ENCODE measurements at regions not wholly inside any gene's neighbourhood (a gene's known extent, or its start where the extent isn't known, plus 50 kb on each side); places are given as distances from the start of the nearest gene placed in this dataset.

DNA sequence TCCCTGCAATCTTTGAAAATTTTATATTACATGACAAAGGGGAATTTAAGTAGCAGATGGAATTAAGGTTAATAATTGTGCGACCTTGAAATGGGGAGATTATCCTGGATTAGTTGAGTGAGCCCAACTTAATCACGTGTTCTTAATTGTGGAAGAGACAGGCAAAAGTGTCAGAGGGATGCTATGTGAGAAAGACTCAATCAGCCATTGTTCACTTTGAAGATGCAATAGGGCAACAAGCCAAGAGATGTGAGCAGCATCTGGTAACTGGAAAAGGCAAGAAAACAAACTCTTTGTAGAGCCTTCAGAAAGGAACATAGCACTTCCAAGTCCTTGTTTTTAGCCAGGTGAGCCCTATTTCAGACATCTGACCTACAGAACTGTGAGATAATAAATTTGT lies 247.7 kb downstream of the SLITRK1 start:
- H3K79me1 ChIP-seq (ENCODE audit: low read depth, low read length), result no peaks in the 10 kb centered on the region
- H2BK12ac ChIP-seq (ENCODE audit: low read length), result no peak overlapping the region
- no peak overlapping the region for H3K4me2 ChIP-seq (ENCODE audit: insufficient read depth, low read length, poor library complexity, severe bottlenecking)
- H3K14ac ChIP-seq (ENCODE audit: low read length), result no peak overlapping the region
- H3K9ac ChIP-seq (ENCODE audit: low read depth, low read length, poor library complexity), result no peak overlapping the region
- H3K4me1 ChIP-seq (ENCODE audit: control insufficient read depth in 2 of 2, insufficient read depth in 1 of 2, low read depth in 1 of 2, low read length in 2 of 2), result no peaks in the 10 kb centered on the region
- WGBS, 2 donors (ENCODE audit: extremely low coverage in 2 of 2, insufficient read length in 2 of 2, insufficient replicate concordance in 1 of 2), result no CpG with 5 or more reads among the region's 2 CpGs
- no peak overlapping the region for H3K4ac ChIP-seq (ENCODE audit: low read length)
- H3K27me3 ChIP-seq (ENCODE audit: control insufficient read depth in 3 of 3, insufficient read depth in 3 of 3, low read depth in 1 of 3, low read length in 3 of 3), result no peaks in the 10 kb centered on the region
- no peaks in the 10 kb centered on the region for H3K36me3 ChIP-seq (replicated peaks in 1 of 2; ENCODE audit: control insufficient read depth in 2 of 2, insufficient read depth in 2 of 2, low read length in 2 of 2)
- H3K18ac ChIP-seq (ENCODE audit: low read length), result no peak overlapping the region
- H2AK5ac ChIP-seq (ENCODE audit: low read depth, low read length), result no peak overlapping the region
- H3K23ac ChIP-seq (ENCODE audit: low read depth, low read length, poor library complexity), result no peak overlapping the region
- no peak overlapping the region for H2BK120ac ChIP-seq (ENCODE audit: low read depth, low read length)
- DNase-seq (ENCODE audit: low spot score), result no peak
- H3K9me3 ChIP-seq (replicated peaks in 1 of 2; ENCODE audit: control insufficient read depth in 2 of 2, insufficient read depth in 1 of 2, low read depth in 1 of 2, low read length in 2 of 2), result no peaks in the 10 kb centered on the region
- H2AFZ ChIP-seq (ENCODE audit: low read length), result no peak overlapping the region
- H4K8ac ChIP-seq (ENCODE audit: low read depth, low read length), result no peak overlapping the region
- H4K91ac ChIP-seq (ENCODE audit: low read depth, low read length, poor library complexity), result no peak overlapping the region
- no peak overlapping the region for H3K27ac ChIP-seq (replicated peaks; ENCODE audit: low read length)
- H3K4me3 ChIP-seq (ENCODE audit: low read length in 2 of 2), result no peak overlapping the region
- no peak overlapping the region for H2BK5ac ChIP-seq (ENCODE audit: low read length)
- H2BK15ac ChIP-seq (ENCODE audit: low read length), result no peak overlapping the region

DNA sequence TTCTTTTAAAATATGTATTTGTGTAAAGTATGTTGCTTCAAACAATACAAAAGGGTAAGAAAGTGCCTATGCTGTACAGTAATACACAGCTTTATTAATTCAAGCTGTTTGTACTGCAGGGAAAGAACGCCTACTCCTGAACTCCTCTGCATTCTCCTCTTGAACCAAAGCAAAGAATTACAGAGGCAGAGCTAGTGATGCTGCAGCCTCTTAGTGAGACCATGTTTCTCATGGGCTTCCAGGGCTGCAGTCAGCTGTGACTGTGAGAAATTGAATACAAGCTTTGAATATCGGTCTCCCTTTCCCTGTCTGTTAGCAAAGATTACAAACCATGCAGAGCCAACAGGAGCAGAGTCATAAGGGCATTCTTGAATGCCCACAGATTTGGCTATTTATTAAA lies 248.5 kb downstream of the SLITRK1 start:
- Histone ChIP-seq H2AFZ (ENCODE audit: low read length) (no peak overlapping the region), H3K4ac (ENCODE audit: low read length) (no peak overlapping the region), H3K27me3 (ENCODE audit: control insufficient read depth in 3 of 3, insufficient read depth in 3 of 3, low read depth in 1 of 3, low read length in 3 of 3) (no peaks in the 10 kb centered on the region), H2BK5ac (ENCODE audit: low read length) (no peak overlapping the region), H3K4me3 (ENCODE audit: low read length in 2 of 2) (no peak overlapping the region), H3K4me1 (ENCODE audit: control insufficient read depth in 2 of 2, insufficient read depth in 1 of 2, low read depth in 1 of 2, low read length in 2 of 2) (no peaks in the 10 kb centered on the region), H3K27ac (replicated peaks; ENCODE audit: low read length) (no peak overlapping the region), H4K91ac (ENCODE audit: low read depth, low read length, poor library complexity) (no peak overlapping the region), H4K8ac (ENCODE audit: low read depth, low read length) (no peak overlapping the region), H2BK15ac (ENCODE audit: low read length) (no peak overlapping the region), H3K36me3 (replicated peaks in 1 of 2; ENCODE audit: control insufficient read depth in 2 of 2, insufficient read depth in 2 of 2, low read length in 2 of 2) (no peaks in the 10 kb centered on the region), H2AK5ac (ENCODE audit: low read depth, low read length) (no peak overlapping the region), H3K79me1 (ENCODE audit: low read depth, low read length) (no peaks in the 10 kb centered on the region), H3K9me3 (replicated peaks in 1 of 2; ENCODE audit: control insufficient read depth in 2 of 2, insufficient read depth in 1 of 2, low read depth in 1 of 2, low read length in 2 of 2) (no peaks in the 10 kb centered on the region), H3K9ac (ENCODE audit: low read depth, low read length, poor library complexity) (no peak overlapping the region), H3K14ac (ENCODE audit: low read length) (no peak overlapping the region), H3K18ac (ENCODE audit: low read length) (no peak overlapping the region), H2BK12ac (ENCODE audit: low read length) (no peak overlapping the region), H2BK120ac (ENCODE audit: low read depth, low read length) (no peak overlapping the region), H3K23ac (ENCODE audit: low read depth, low read length, poor library complexity) (no peak overlapping the region), H3K4me2 (ENCODE audit: insufficient read depth, low read length, poor library complexity, severe bottlenecking) (no peak overlapping the region)
- no peak for DNase-seq (ENCODE audit: low spot score)
- no CpG with 5 or more reads among the region's 2 CpGs for WGBS, 2 donors (ENCODE audit: extremely low coverage in 2 of 2, insufficient read length in 2 of 2, insufficient replicate concordance in 1 of 2)

DNA sequence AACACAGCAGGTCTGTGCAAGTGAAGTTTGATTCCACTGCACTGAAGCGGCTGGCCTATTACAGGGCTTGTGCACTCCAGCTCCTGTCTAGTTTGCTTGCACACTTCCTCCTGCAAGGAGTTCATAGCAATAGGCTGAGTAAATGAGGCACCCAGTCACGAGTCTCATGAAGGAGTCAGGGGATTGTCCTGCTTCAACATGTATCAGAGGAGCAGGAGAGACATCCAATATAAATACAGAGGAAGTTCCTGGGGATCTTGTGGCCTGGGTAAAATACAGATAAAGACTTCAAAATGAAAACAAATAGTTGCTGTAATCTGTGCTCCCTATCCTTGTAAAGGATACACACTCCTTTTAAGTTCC lies 259.9 kb downstream of the SLITRK1 start:
- Histone ChIP-seq H3K27ac (replicated peaks; ENCODE audit: low read length) (no peak overlapping the region), H3K4me2 (ENCODE audit: insufficient read depth, low read length, poor library complexity, severe bottlenecking) (no peak overlapping the region), H3K27me3 (ENCODE audit: control insufficient read depth in 3 of 3, insufficient read depth in 3 of 3, low read depth in 1 of 3, low read length in 3 of 3) (no peaks in the 10 kb centered on the region), H3K9ac (ENCODE audit: low read depth, low read length, poor library complexity) (no peak overlapping the region), H3K18ac (ENCODE audit: low read length) (peak overlapping the region; percentile 44), H2BK120ac (ENCODE audit: low read depth, low read length) (no peak overlapping the region), H2BK15ac (ENCODE audit: low read length) (no peak overlapping the region), H2AFZ (ENCODE audit: low read length) (no peak overlapping the region), H2BK5ac (ENCODE audit: low read length) (no peak overlapping the region), H3K23ac (ENCODE audit: low read depth, low read length, poor library complexity) (peak overlapping the region; percentile 32), H3K4me3 (ENCODE audit: low read length in 2 of 2) (peak overlapping the region in 1 of 2 donors; percentile 56), H3K4me1 (ENCODE audit: control insufficient read depth in 2 of 2, insufficient read depth in 1 of 2, low read depth in 1 of 2, low read length in 2 of 2) (no peaks in the 10 kb centered on the region), H2AK5ac (ENCODE audit: low read depth, low read length) (no peak overlapping the region), H3K4ac (ENCODE audit: low read length) (no peak overlapping the region), H3K79me1 (ENCODE audit: low read depth, low read length) (no peaks in the 10 kb centered on the region), H4K8ac (ENCODE audit: low read depth, low read length) (no peak overlapping the region), H3K36me3 (replicated peaks in 1 of 2; ENCODE audit: control insufficient read depth in 2 of 2, insufficient read depth in 2 of 2, low read length in 2 of 2) (no peaks in the 10 kb centered on the region), H3K9me3 (replicated peaks in 1 of 2; ENCODE audit: control insufficient read depth in 2 of 2, insufficient read depth in 1 of 2, low read depth in 1 of 2, low read length in 2 of 2) (no peaks in the 10 kb centered on the region), H4K91ac (ENCODE audit: low read depth, low read length, poor library complexity) (no peak overlapping the region), H2BK12ac (ENCODE audit: low read length) (no peak overlapping the region), H3K14ac (ENCODE audit: low read length) (no peak overlapping the region)
- WGBS, 2 donors (ENCODE audit: extremely low coverage in 2 of 2, insufficient read length in 2 of 2, insufficient replicate concordance in 1 of 2), result no CpG with 5 or more reads among the region's 2 CpGs
- no peak for DNase-seq (ENCODE audit: low spot score)

DNA sequence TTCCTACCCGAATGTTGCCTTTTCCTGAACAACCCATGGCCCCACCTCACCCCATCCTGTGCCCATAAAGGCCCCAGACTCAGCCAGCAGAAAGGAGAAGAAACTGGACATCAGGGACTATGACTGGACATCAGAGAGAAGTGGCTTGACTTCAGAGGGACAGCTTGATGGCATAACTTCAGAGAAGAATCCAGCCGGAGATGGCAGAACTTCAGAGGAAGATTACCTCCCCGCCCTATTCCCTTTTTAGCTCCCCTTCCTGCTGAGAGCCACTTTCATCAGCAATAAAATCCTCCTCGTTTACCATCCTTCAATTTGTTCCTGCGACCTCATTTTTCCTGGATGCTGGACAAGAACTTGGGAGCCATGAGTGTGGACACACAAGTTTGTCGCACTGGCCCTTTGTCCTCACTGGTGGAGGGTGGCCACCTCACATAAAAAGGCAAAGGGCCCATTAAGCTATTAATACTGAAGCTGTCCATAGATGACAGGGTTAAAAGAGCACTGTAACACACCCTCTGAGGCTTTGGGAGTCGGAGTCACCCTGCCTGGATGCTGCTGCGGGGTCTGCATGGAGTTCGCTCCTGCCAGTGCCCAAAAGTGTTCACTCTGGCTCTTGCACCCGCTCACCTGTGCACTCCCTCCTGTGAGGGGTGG lies 260.4 kb downstream of the SLITRK1 start:
- H3K23ac ChIP-seq (ENCODE audit: low read depth, low read length, poor library complexity), result peak overlapping the region; percentile 32
- no peak overlapping the region for H4K91ac ChIP-seq (ENCODE audit: low read depth, low read length, poor library complexity)
- no peak overlapping the region for H3K4ac ChIP-seq (ENCODE audit: low read length)
- H2AFZ ChIP-seq (ENCODE audit: low read length), result no peak overlapping the region
- no peak overlapping the region for H3K14ac ChIP-seq (ENCODE audit: low read length)
- no peak overlapping the region for H4K8ac ChIP-seq (ENCODE audit: low read depth, low read length)
- no peaks in the 10 kb centered on the region for H3K36me3 ChIP-seq (replicated peaks in 1 of 2; ENCODE audit: control insufficient read depth in 2 of 2, insufficient read depth in 2 of 2, low read length in 2 of 2)
- no peaks in the 10 kb centered on the region for H3K9me3 ChIP-seq (replicated peaks in 1 of 2; ENCODE audit: control insufficient read depth in 2 of 2, insufficient read depth in 1 of 2, low read depth in 1 of 2, low read length in 2 of 2)
- no peak for DNase-seq (ENCODE audit: low spot score)
- H2BK5ac ChIP-seq (ENCODE audit: low read length), result no peak overlapping the region
- WGBS, 2 donors (ENCODE audit: extremely low coverage in 2 of 2, insufficient read length in 2 of 2, insufficient replicate concordance in 1 of 2), result no CpG with 5 or more reads among the region's 10 CpGs
- H3K79me1 ChIP-seq (ENCODE audit: low read depth, low read length), result no peaks in the 10 kb centered on the region
- H2BK12ac ChIP-seq (ENCODE audit: low read length), result no peak overlapping the region
- H2AK5ac ChIP-seq (ENCODE audit: low read depth, low read length), result no peak overlapping the region
- no peak overlapping the region for H3K27ac ChIP-seq (replicated peaks; ENCODE audit: low read length)
- peak overlapping the region; percentile 44 for H3K18ac ChIP-seq (ENCODE audit: low read length)
- H2BK15ac ChIP-seq (ENCODE audit: low read length), result no peak overlapping the region
- H3K4me3 ChIP-seq (ENCODE audit: low read length in 2 of 2), result peak overlapping the region in 1 of 2 donors; percentile 56
- H2BK120ac ChIP-seq (ENCODE audit: low read depth, low read length), result no peak overlapping the region
- no peak overlapping the region for H3K9ac ChIP-seq (ENCODE audit: low read depth, low read length, poor library complexity)
- no peaks in the 10 kb centered on the region for H3K4me1 ChIP-seq (ENCODE audit: control insufficient read depth in 2 of 2, insufficient read depth in 1 of 2, low read depth in 1 of 2, low read length in 2 of 2)
- H3K4me2 ChIP-seq (ENCODE audit: insufficient read depth, low read length, poor library complexity, severe bottlenecking), result no peak overlapping the region
- no peaks in the 10 kb centered on the region for H3K27me3 ChIP-seq (ENCODE audit: control insufficient read depth in 3 of 3, insufficient read depth in 3 of 3, low read depth in 1 of 3, low read length in 3 of 3)

Data from neuronal stem cell (in vitro differentiated cells).